ENCODE measurements at regions not wholly inside any gene's neighbourhood (a gene's known extent, or its start where the extent isn't known, plus 50 kb on each side); places are given as distances from the start of the nearest gene placed in this dataset.
"Not testable (repeated sequence)": the region's sequence is repeated elsewhere in the genome, so short reads cannot be mapped to it uniquely, and the experiment has no call there.

DNA sequence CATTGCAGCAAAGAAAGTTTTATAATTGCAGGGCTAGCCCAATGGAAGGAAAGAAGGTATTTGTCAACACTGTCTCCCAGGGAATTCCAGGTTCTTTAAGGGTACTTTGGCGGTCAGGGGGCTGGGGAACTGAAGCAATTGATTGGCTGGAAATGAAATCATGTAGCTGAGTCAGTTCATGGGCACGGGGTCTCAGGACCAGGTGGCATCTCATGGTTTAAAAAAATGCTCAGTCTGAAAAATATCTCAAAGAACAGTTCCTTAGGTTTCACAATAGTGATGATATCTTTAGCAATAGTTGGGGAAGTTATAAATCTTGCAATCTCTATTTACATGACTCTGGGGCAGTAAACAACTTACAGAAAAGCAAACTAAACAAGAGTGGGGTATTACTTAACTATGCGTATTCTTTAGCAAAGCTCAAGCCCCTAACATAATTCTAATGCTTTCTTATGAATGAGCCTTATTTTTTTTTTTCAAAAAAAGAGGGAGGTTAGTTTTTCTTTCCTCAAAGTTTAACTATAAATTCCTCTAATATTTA, 376.9 kb upstream of the NRG3 start:
- TF ChIP-seq, protein P1, sequence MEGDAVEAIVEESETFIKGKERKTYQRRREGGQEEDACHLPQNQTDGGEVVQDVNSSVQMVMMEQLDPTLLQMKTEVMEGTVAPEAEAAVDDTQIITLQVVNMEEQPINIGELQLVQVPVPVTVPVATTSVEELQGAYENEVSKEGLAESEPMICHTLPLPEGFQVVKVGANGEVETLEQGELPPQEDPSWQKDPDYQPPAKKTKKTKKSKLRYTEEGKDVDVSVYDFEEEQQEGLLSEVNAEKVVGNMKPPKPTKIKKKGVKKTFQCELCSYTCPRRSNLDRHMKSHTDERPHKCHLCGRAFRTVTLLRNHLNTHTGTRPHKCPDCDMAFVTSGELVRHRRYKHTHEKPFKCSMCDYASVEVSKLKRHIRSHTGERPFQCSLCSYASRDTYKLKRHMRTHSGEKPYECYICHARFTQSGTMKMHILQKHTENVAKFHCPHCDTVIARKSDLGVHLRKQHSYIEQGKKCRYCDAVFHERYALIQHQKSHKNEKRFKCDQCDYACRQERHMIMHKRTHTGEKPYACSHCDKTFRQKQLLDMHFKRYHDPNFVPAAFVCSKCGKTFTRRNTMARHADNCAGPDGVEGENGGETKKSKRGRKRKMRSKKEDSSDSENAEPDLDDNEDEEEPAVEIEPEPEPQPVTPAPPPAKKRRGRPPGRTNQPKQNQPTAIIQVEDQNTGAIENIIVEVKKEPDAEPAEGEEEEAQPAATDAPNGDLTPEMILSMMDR (IDR thresholded peaks at IDR 0.05): no peak
- TF ChIP-seq POLR2AphosphoS5 (IDR thresholded peaks at IDR 0.05; ENCODE audit: insufficient read depth in 1 of 2, low read depth in 1 of 2) (no peak), POLR2A (IDR thresholded peaks at IDR 0.05) (no peak)
- Histone ChIP-seq H3K4me1 (no peaks in the 10 kb centered on the region), H3K36me3 (no peaks in the 10 kb centered on the region), H3K27me3 (no peaks in the 10 kb centered on the region), H3K9me3 (no peaks in the 10 kb centered on the region), H3K4me3 (no peak overlapping the region), H3K27ac (no peak overlapping the region)
- intact Hi-C loops (cut with DNase I): no loop called here
- DNase-seq (ENCODE audit: extremely low spot score in 2 of 2): no peak

DNA sequence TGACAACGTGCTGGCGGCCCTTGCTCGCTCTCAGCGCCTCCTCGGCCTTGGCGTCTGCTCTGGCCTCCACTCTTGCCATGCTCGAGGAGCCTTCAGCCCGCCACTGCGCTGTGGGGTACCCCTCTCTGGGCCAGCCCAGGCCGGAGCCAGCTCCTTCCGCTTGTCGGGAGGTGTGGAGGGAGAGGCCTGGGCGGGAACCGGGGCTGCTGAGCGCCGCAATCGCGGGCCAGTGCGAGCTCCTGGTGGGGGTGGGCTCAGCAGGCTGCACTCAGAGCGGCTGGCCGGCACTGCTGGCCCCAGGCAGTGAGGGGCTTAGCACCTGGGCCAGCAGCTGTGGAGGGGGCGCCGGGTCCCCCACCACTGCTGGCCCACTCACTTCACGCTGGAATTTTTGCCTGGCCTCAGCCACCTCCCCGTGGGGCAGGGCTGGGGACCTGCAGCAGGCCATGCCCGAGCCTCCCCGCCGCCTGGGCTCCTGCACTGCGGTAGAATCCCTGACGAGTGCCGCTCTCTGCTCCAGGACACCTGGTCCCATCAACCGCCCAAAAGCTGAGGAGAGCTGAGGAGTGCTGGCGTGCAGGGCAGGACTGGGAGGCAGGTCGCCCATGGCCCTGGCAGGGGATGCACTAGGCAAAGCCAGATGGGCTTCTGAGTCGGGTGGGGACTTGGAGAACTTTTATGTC, 372.2 kb upstream of the NRG3 start:
- Histone ChIP-seq H3K9me3 (no peaks in the 10 kb centered on the region), H3K4me1 (no peaks in the 10 kb centered on the region), H3K36me3 (no peaks in the 10 kb centered on the region), H3K27ac (no peak overlapping the region), H3K27me3 (no peaks in the 10 kb centered on the region), H3K4me3 (no peak overlapping the region)
- intact Hi-C loops (cut with DNase I): no loop called here
- TF ChIP-seq POLR2AphosphoS5 (IDR thresholded peaks at IDR 0.05; ENCODE audit: insufficient read depth in 1 of 2, low read depth in 1 of 2): no peak
- TF ChIP-seq, protein P1 (IDR thresholded peaks at IDR 0.05): no peak
- no peak for TF ChIP-seq POLR2A (IDR thresholded peaks at IDR 0.05)
- no peak for DNase-seq (ENCODE audit: extremely low spot score in 2 of 2)

DNA sequence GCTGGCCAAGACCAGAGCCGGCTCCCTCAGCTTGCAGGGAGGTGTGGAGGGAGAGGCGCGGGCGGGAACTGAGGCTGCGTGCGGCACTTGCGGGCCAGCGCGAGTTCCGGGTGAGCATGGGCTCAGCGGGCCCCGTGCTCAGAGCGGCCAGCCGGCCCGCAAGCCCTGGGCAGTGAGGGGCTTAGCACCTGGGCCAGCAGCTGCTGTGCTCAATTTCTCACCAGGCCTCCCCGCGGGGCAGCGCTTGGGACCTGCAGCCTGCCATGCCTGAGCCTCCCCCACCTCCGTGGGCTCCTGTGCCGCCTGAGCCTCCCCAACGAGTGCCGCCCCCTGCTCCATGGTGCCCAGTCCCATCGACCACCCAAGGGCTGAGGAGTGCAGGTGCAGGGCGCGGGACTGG, 369.2 kb upstream of the NRG3 start:
- H3K27ac ChIP-seq; DNase-seq (ENCODE audit: extremely low spot score in 2 of 2); intact Hi-C loops (cut with DNase I); H3K9me3 ChIP-seq; H3K4me3 ChIP-seq; H3K4me1 ChIP-seq; H3K27me3 ChIP-seq; H3K36me3 ChIP-seq: not testable (repeated sequence)

DNA sequence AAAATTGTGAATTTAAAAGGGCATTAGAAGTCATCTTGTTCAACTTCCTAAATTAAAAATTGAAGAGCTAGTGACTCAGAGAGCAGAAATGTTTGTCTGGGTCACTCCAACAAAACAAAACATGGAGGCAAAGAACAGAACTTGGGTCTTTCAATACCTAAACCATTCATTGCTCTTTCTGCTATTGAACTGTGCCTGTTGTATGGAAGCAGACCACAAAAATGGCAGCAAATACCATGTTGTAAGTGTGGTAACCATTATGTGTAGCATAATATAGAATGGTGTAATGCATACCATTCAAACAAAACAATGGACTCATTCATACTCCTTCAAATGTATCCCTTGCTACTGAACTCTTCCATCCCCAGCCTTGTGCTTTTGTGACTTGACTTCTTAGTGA, 360.2 kb upstream of the NRG3 start:
- Histone ChIP-seq H3K4me1 (no peaks in the 10 kb centered on the region), H3K27me3 (no peaks in the 10 kb centered on the region), H3K4me3 (no peak overlapping the region), H3K9me3 (no peaks in the 10 kb centered on the region), H3K36me3 (no peaks in the 10 kb centered on the region), H3K27ac (no peak overlapping the region)
- TF ChIP-seq, protein P1 (IDR thresholded peaks at IDR 0.05): no peak
- no peak for TF ChIP-seq POLR2AphosphoS5 (IDR thresholded peaks at IDR 0.05; ENCODE audit: insufficient read depth in 1 of 2, low read depth in 1 of 2)
- no peak for TF ChIP-seq POLR2A (IDR thresholded peaks at IDR 0.05)
- intact Hi-C loops (cut with DNase I): no loop called here
- DNase-seq (ENCODE audit: extremely low spot score in 2 of 2): no peak

GRCh38 chr10:81520688-81521087, 354.3 kb upstream of the NRG3 start:
- H3K27ac ChIP-seq: no peak overlapping the region
- H3K27me3 ChIP-seq: no peaks in the 10 kb centered on the region
- no peaks in the 10 kb centered on the region for H3K9me3 ChIP-seq
- no peak for TF ChIP-seq POLR2A (IDR thresholded peaks at IDR 0.05)
- no peaks in the 10 kb centered on the region for H3K36me3 ChIP-seq
- no peak overlapping the region for H3K4me3 ChIP-seq
- intact Hi-C loops (cut with DNase I): no loop called here
- DNase-seq (ENCODE audit: extremely low spot score in 2 of 2): no peak
- H3K4me1 ChIP-seq: no peaks in the 10 kb centered on the region

- H3K4me3 ChIP-seq: no peak overlapping the region
- no peak overlapping the region for H3K27ac ChIP-seq
- no peaks in the 10 kb centered on the region for H3K9me3 ChIP-seq
- intact Hi-C loops (cut with DNase I): no loop called here
- no peaks in the 10 kb centered on the region for H3K27me3 ChIP-seq
- no peak for DNase-seq (ENCODE audit: extremely low spot score in 2 of 2)
- TF ChIP-seq, protein P1 (IDR thresholded peaks at IDR 0.05): no peak
- no peaks in the 10 kb centered on the region for H3K4me1 ChIP-seq
- no peaks in the 10 kb centered on the region for H3K36me3 ChIP-seq
Observed at GRCh38 chr10:81524467-81524866, 350.5 kb upstream of the NRG3 start.
